Trophoblast cell (in vitro differentiated cells and primary cell): ENCODE measurements at regions not wholly inside any gene's neighbourhood (a gene's known extent, or its start where the extent isn't known, plus 50 kb on each side); places are given as distances from the start of the nearest gene placed in this dataset.
"Not testable (repeated sequence)": the region's sequence is repeated elsewhere in the genome, so short reads cannot be mapped to it uniquely, and the experiment has no call there.

Experiments used
- DNase-seq, 2 donors: peaks; one replicate each; pipeline ENCODE4 v3.0.0-alpha.2; 2016
- H2AFZ ChIP-seq: 2 replicates; pipeline ENCODE4 v1.6.1; 2013; ENCODE audit warnings: low read length, moderate library complexity, mild to moderate bottlenecking; ENCODE audit not compliant: insufficient read depth, poor library complexity
- H2AK5ac ChIP-seq: 2 replicates; pipeline ENCODE4 v1.6.1; 2013; ENCODE audit warnings: mild to moderate bottlenecking, low read length
- H2BK120ac ChIP-seq: 2 replicates; pipeline ENCODE4 v1.6.1; 2013; ENCODE audit warnings: low read length, mild to moderate bottlenecking, moderate library complexity; ENCODE audit not compliant: insufficient read depth, poor library complexity
- H2BK12ac ChIP-seq: 2 replicates; pipeline ENCODE4 v1.6.1; 2013; ENCODE audit warnings: mild to moderate bottlenecking, low read length, moderate library complexity
- H2BK5ac ChIP-seq: 2 replicates; pipeline ENCODE4 v1.6.1; 2013; ENCODE audit warnings: low read length, low read depth, moderate library complexity, mild to moderate bottlenecking; ENCODE audit not compliant: poor library complexity
- H3K14ac ChIP-seq: 2 replicates; pipeline ENCODE4 v1.6.1; 2013; ENCODE audit warnings: mild to moderate bottlenecking, low read length
- H3K18ac ChIP-seq: 2 replicates; pipeline ENCODE4 v1.6.1; 2013; ENCODE audit warnings: mild to moderate bottlenecking, low read length
- H3K23ac ChIP-seq: 2 replicates; pipeline ENCODE4 v1.6.1; 2013; ENCODE audit warnings: low read length
- H3K27ac ChIP-seq: 2 replicates; pipeline ENCODE4 v1.5.1; 2013; ENCODE audit warnings: low read depth, mild to moderate bottlenecking, inconsistent platforms, low read length, moderate library complexity
- H3K27me3 ChIP-seq: 2 replicates; pipeline ENCODE4 v1.6.1; 2013; ENCODE audit warnings: inconsistent platforms, mild to moderate bottlenecking, low read length, moderate library complexity; ENCODE audit not compliant: insufficient read depth
- H3K36me3 ChIP-seq, 2 experiments: 1 replicate in 1 of 2; 2 replicates in 1 of 2; pipeline ENCODE4 v1.6.1; 2013; ENCODE audit warnings: low read length in 2 of 2, mild to moderate bottlenecking in 2 of 2, moderate library complexity in 1 of 2; ENCODE audit not compliant: insufficient read depth in 2 of 2, control insufficient read depth in 1 of 2
- H3K4ac ChIP-seq: 2 replicates; pipeline ENCODE4 v1.6.1; 2013; ENCODE audit warnings: low read depth, mild to moderate bottlenecking, low read length, moderate library complexity
- H3K4me1 ChIP-seq, 2 experiments: 1 replicate in 1 of 2; 2 replicates in 1 of 2; pipeline ENCODE4 v1.6.1; 2013; ENCODE audit warnings: low read length in 2 of 2, mild to moderate bottlenecking in 2 of 2, moderate library complexity in 1 of 2; ENCODE audit not compliant: insufficient read depth in 2 of 2, control insufficient read depth in 1 of 2
- H3K4me2 ChIP-seq: 2 replicates; pipeline ENCODE4 v1.6.1; 2013; ENCODE audit warnings: inconsistent platforms, mild to moderate bottlenecking, low read length, moderate library complexity
- H3K4me3 ChIP-seq: 2 replicates; pipeline ENCODE4 v1.5.1; 2013; ENCODE audit warnings: mild to moderate bottlenecking, low read depth, low read length, inconsistent platforms
- H3K79me1 ChIP-seq: one replicate; pipeline ENCODE4 v1.6.1; 2013; ENCODE audit warnings: low read length
- H3K79me2 ChIP-seq: 2 replicates; pipeline ENCODE4 v1.6.1; 2013; ENCODE audit warnings: low read length, mild to moderate bottlenecking; ENCODE audit not compliant: control insufficient read depth, insufficient read depth, poor library complexity
- H3K9ac ChIP-seq: 2 replicates; pipeline ENCODE4 v1.6.1; 2013; ENCODE audit warnings: mild to moderate bottlenecking, low read length
- H3K9me3 ChIP-seq: 2 replicates; pipeline ENCODE4 v1.6.1; 2013; ENCODE audit warnings: low read depth, mild to moderate bottlenecking, control low read depth, inconsistent platforms, low read length; ENCODE audit not compliant: insufficient read depth
- H4K12ac ChIP-seq: 2 replicates; pipeline ENCODE4 v1.6.1; 2013; ENCODE audit warnings: low read depth, mild to moderate bottlenecking, low read length, moderate library complexity
- H4K8ac ChIP-seq: 2 replicates; pipeline ENCODE4 v1.6.1; 2013; ENCODE audit warnings: low read depth, mild to moderate bottlenecking, low read length, moderate library complexity
- H4K91ac ChIP-seq: one replicate; pipeline ENCODE4 v1.6.1; 2013; ENCODE audit warnings: low read depth, mild to moderate bottlenecking, low read length, moderate library complexity
- WGBS: extraction: QIAGEN DNeasy Blood & Tissue Kit; methylation state at CpG from one replicate; pipeline ENCODE4 v1.1.7; 2013; ENCODE audit warnings: missing lambda C conversion rate; ENCODE audit not compliant: insufficient read length, insufficient coverage; ENCODE audit errors: extremely low coverage; 5-methylcytosine and 5-hydroxymethylcytosine counted together

DNA sequence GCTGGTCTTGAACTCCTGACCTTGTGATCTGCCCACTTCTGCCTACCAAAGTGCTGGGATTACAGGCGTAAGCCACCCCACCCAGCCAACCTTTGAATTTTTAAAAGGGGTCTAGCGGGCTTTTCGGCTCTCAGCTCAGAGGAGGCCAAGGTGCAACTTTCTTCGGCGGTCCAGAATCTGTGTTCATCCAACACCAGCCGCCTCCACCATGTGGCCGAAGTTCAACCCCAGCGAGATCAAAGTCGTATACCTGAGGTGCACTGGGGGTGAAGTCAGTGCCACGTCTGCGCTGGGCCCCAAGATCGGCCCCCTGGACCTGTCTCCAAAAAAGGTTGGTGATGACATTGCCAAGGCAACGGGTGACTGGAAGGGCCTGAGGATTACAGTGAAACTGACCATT, 78.8 kb upstream of the PIM1 start:
- DNase-seq, H3K79me2 ChIP-seq, H3K23ac ChIP-seq, H2AFZ ChIP-seq, H3K4me3 ChIP-seq, H2BK12ac ChIP-seq, H3K36me3 ChIP-seq, H3K79me1 ChIP-seq, H3K14ac ChIP-seq, H3K9ac ChIP-seq, H2BK5ac ChIP-seq, H3K9me3 ChIP-seq, H3K4ac ChIP-seq, H3K27me3 ChIP-seq, H3K18ac ChIP-seq, H4K91ac ChIP-seq, H4K8ac ChIP-seq, H3K4me2 ChIP-seq, H2BK120ac ChIP-seq, H4K12ac ChIP-seq, H2AK5ac ChIP-seq, H3K27ac ChIP-seq: not testable (repeated sequence)
- no CpG with 5 or more reads among the region's 13 CpGs for WGBS
- peaks cover 0 to 15% of the 10 kb centered on the region in 2 experiments for H3K4me1 ChIP-seq

GRCh38 chr6:37091586-37091985, 78.4 kb upstream of the PIM1 start:
- H2AK5ac ChIP-seq, H4K91ac ChIP-seq, H3K79me1 ChIP-seq, H2AFZ ChIP-seq, H3K4me2 ChIP-seq, H3K79me2 ChIP-seq, H3K4me3 ChIP-seq, H2BK12ac ChIP-seq, H3K36me3 ChIP-seq, H3K27me3 ChIP-seq, H3K9ac ChIP-seq, H4K8ac ChIP-seq, H3K27ac ChIP-seq, H3K23ac ChIP-seq, H2BK120ac ChIP-seq, H3K9me3 ChIP-seq, H3K18ac ChIP-seq, H3K4ac ChIP-seq, H2BK5ac ChIP-seq, H3K14ac ChIP-seq, H4K12ac ChIP-seq: not testable (repeated sequence)
- peak in 1 of 2 donors; percentile 22 for DNase-seq
- WGBS = no CpG with 5 or more reads among the region's 9 CpGs
- H3K4me1 ChIP-seq = peaks cover 0 to 15% of the 10 kb centered on the region in 2 experiments

DNA sequence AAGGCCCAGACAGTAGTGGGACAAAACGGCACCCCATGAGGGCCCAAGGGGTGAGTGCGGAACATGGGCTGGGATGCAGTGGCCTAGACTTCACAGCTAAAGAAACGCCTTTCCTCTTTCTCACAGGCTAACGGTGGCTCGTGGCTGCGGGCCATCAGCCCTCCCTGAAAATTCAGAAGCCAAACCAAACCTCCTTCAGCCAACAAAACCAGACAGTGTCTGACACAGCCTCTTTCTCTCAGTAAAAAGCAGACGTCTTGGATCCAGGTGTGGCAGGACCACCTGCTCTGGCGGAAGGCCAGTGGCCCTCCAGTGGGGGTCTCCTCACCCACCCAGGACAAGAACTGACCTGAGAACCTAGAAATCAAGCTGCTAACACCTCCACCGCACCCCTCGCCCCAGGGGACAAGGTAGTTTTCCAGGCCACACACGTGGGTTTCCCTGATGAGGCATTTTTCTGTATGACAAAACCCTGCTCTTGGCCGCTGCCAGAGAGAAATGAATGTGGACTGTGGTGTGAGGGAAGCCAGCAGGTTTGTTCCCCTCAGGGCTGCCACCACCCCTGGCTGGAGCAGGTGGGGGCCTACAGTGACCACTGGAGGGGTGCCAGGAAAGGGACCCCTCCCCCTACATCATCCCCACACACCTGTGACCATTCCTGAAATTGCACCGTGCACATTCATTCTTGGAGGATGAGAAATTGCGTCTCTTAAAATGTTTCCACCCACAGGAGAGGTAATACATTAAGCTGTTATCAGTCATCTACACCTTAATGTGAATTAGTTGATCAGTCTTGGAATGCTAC, 76.8 kb upstream of the PIM1 start:
- H3K14ac ChIP-seq = no peak overlapping the region
- H3K27me3 ChIP-seq = no peaks in the 10 kb centered on the region
- no peak overlapping the region for H2AK5ac ChIP-seq
- H3K4me1 ChIP-seq = peaks cover 0 to 15% of the 10 kb centered on the region in 2 experiments
- H3K4me2 ChIP-seq = no peak overlapping the region
- H3K9ac ChIP-seq = no peak overlapping the region
- H4K91ac ChIP-seq = no peak overlapping the region
- H4K8ac ChIP-seq = no peak overlapping the region
- no peak overlapping the region for H3K4me3 ChIP-seq
- no peak overlapping the region for H3K27ac ChIP-seq
- H3K18ac ChIP-seq = no peak overlapping the region
- no peak overlapping the region for H3K4ac ChIP-seq
- no peak overlapping the region for H2BK5ac ChIP-seq
- no peak overlapping the region for H4K12ac ChIP-seq
- no peak overlapping the region for H2BK12ac ChIP-seq
- H3K36me3 ChIP-seq = no peaks in the 10 kb centered on the region
- H3K79me1 ChIP-seq = no peaks in the 10 kb centered on the region
- H3K9me3 ChIP-seq = no peaks in the 10 kb centered on the region
- H2BK120ac ChIP-seq = no peak overlapping the region
- DNase-seq = peak; percentile 79 to 82
- H2AFZ ChIP-seq = no peak overlapping the region
- WGBS = no CpG with 5 or more reads among the region's 14 CpGs
- no peak overlapping the region for H3K23ac ChIP-seq
- no peaks in the 10 kb centered on the region for H3K79me2 ChIP-seq

DNA sequence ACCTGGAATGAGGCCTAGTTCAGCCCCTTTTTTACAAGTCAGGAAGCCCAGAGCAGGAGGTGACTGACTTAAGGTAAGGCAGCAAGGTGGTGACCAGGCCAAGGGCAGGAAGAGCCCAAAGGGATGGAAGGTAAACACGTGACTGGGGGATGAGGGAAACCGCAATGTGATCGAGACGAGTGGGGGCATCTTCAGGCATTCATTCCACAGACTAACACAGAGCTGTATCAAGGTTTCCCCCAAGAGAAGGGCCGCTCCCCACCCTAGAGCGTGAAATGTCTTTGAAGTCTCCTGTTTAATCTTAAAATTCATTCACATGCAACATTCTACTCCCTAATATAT, 76.3 kb upstream of the PIM1 start:
- Histone ChIP-seq H2BK12ac (no peak overlapping the region), H4K12ac (no peak overlapping the region), H3K9ac (no peak overlapping the region), H3K4me1 (peaks cover 0 to 15% of the 10 kb centered on the region in 2 experiments), H3K4me3 (no peak overlapping the region), H2BK5ac (no peak overlapping the region), H2BK120ac (no peak overlapping the region), H3K79me2 (no peaks in the 10 kb centered on the region), H3K23ac (no peak overlapping the region), H3K27ac (no peak overlapping the region), H4K91ac (no peak overlapping the region), H2AFZ (no peak overlapping the region), H3K79me1 (no peaks in the 10 kb centered on the region), H3K27me3 (no peaks in the 10 kb centered on the region), H3K9me3 (no peaks in the 10 kb centered on the region), H3K36me3 (no peaks in the 10 kb centered on the region), H3K4ac (no peak overlapping the region), H3K4me2 (no peak overlapping the region), H2AK5ac (no peak overlapping the region), H4K8ac (no peak overlapping the region), H3K14ac (no peak overlapping the region), H3K18ac (no peak overlapping the region)
- DNase-seq = no peak
- no CpG with 5 or more reads among the region's 6 CpGs for WGBS
